Erythroblast (primary cell): ENCODE measurements at regions not wholly inside any gene's neighbourhood (a gene's known extent, or its start where the extent isn't known, plus 50 kb on each side); places are given as distances from the start of the nearest gene placed in this dataset.

Source experiments
- GATA1 ChIP-seq: IDR thresholded peaks from 2 replicates; pipeline ENCODE4 v1.6.1; 2011; ENCODE audit warnings: low read depth, mild to moderate bottlenecking, control low read depth, low read length, moderate library complexity
- POLR2A ChIP-seq: IDR thresholded peaks from 2 replicates; pipeline ENCODE4 v1.6.1; 2011; ENCODE audit warnings: mild to moderate bottlenecking, low read length

- TF ChIP-seq POLR2A (no peak), GATA1 (no peak)
These were observed 378.0 kb upstream of the SGO1 start for GRCh38 chr3:20563985-20564384.
